K562 (cell line): ENCODE measurements at regions not wholly inside any gene's neighbourhood (a gene's known extent, or its start where the extent isn't known, plus 50 kb on each side); places are given as distances from the start of the nearest gene placed in this dataset.

ENCODE experiments used
- ATAC-seq: fragments of 200-7000 bp; cut with Tn5 transposase; 3 replicates; pipeline ENCODE4 v1.9.1; 2020; ENCODE audit warnings: moderate library complexity
- BruUV-seq: library from RNA; stranded (reverse); fragments of 400-500 nt; replicated peaks from 2 replicates; lab custom pipeline; 2021; lab: Mats Ljungman, UMichigan
- CTCF ChIA-PET: fragments of 300-600 bp; formaldehyde crosslinking; extraction: SDS; loops from one replicate; lab custom pipeline; 2021; ENCODE audit warnings: low intra/inter-chr PET ratio; lab: Yijun Ruan, JAX
- POLR2A ChIA-PET: fragments of 300-600, 350-650 bp; sonication (Branson Sonifier 250); formaldehyde crosslinking; extraction: SDS; loops from one replicate; lab custom pipeline; 2021; ENCODE audit warnings: antibody characterized with exemption, inconsistent platforms; lab: Yijun Ruan, JAX
- DNase-seq, 4 experiments: peaks; one replicate each; pipeline versions ENCODE4 v3.0.0 to v3.0.0-alpha.2; 2011 to 2018; ENCODE audit warnings: low spot score in 3 of 4, mixed read lengths in 3 of 4; ENCODE audit errors: extremely low read depth in 1 of 4
- FAIRE-seq: peaks from 2 replicates; lab custom pipeline; 2011; peaks lifted over from hg19 to GRCh38; lab: Jason Lieb, UNC
- H2AFZ ChIP-seq: 2 replicates; pipeline ENCODE4 v1.6.0; 2011; ENCODE audit warnings: low read depth, low read length, control low read depth, inconsistent platforms
- H3K27ac ChIP-seq: fragments of 200-600 bp; 3 replicates; pipeline ENCODE4 v1.8.0; 2011; ENCODE audit warnings: low read depth, mild to moderate bottlenecking, control low read depth, inconsistent platforms, low read length, moderate library complexity, mixed read lengths; ENCODE audit errors: extremely low read depth
- H3K27me3 ChIP-seq, 2 experiments: fragments of 300-600 bp in 1 of 2; 2 replicates in 1 of 2; 3 replicates in 1 of 2; pipeline versions ENCODE4 v1.6.0 to v1.8.0; 2011; ENCODE audit warnings: inconsistent platforms in 2 of 2, low read length in 2 of 2, mild to moderate bottlenecking in 1 of 2, mixed read lengths in 1 of 2, moderate library complexity in 1 of 2; ENCODE audit not compliant: control insufficient read depth in 2 of 2, insufficient read depth in 2 of 2
- H3K36me3 ChIP-seq: fragments of 300-600 bp; 3 replicates; pipeline ENCODE4 v1.8.0; 2011; ENCODE audit warnings: mild to moderate bottlenecking, low read length, inconsistent platforms; ENCODE audit not compliant: control insufficient read depth, insufficient read depth
- H3K4me1 ChIP-seq, 2 experiments: fragments of 200-600 bp in 1 of 2; replicated peaks in 1 of 2; 2 replicates in 1 of 2; 3 replicates in 1 of 2; pipeline versions ENCODE4 v1.5.1 to v1.8.0; 2011; ENCODE audit warnings: inconsistent platforms in 2 of 2, low read length in 2 of 2, mild to moderate bottlenecking in 1 of 2, mixed read lengths in 1 of 2, moderate library complexity in 1 of 2; ENCODE audit not compliant: control insufficient read depth in 2 of 2, insufficient read depth in 2 of 2
- H3K4me2 ChIP-seq: 2 replicates; pipeline ENCODE4 v1.6.1; 2011; ENCODE audit warnings: low read length, control low read depth, inconsistent platforms, mixed read lengths; ENCODE audit not compliant: insufficient read depth
- H3K4me3 ChIP-seq: fragments of 200-600 bp; sonication (generic), shearing (Covaris generic); 2 replicates; pipeline ENCODE4 v1.5.1; 2016; ENCODE audit warnings: control low read depth, inconsistent platforms
- H3K79me2 ChIP-seq: fragments of 200-600 bp; 3 replicates; pipeline ENCODE4 v1.8.0; 2011; ENCODE audit warnings: low read length, inconsistent platforms; ENCODE audit not compliant: control insufficient read depth, insufficient read depth
- H3K9ac ChIP-seq, 2 experiments: 2 replicates each; pipeline versions ENCODE4 v1.6.0 to v1.6.1; 2011; ENCODE audit warnings: low read depth in 2 of 2, low read length in 2 of 2, control low read depth in 1 of 2, inconsistent platforms in 1 of 2, mild to moderate bottlenecking in 1 of 2, mixed read lengths in 1 of 2; ENCODE audit not compliant: insufficient read depth in 1 of 2
- H3K9me1 ChIP-seq: one replicate; pipeline ENCODE4 v1.6.0; 2011; ENCODE audit warnings: inconsistent platforms, mild to moderate bottlenecking, low read length, moderate library complexity; ENCODE audit not compliant: control insufficient read depth, insufficient read depth
- H3K9me3 ChIP-seq: replicated peaks from 2 replicates; pipeline ENCODE4 v1.5.1; 2011; ENCODE audit warnings: low read depth, low read length, inconsistent platforms; ENCODE audit not compliant: control insufficient read depth, insufficient read depth
- H4K20me1 ChIP-seq: replicated peaks from 2 replicates; pipeline ENCODE4 v1.6.1; 2011; ENCODE audit warnings: low read length, inconsistent platforms, mixed read lengths; ENCODE audit not compliant: control insufficient read depth, insufficient read depth
- DACH1 ChIP-seq: fragments of 450-650 bp; IDR thresholded peaks from 2 replicates; pipeline ENCODE4 v1.6.1; 2018; ENCODE audit not compliant: partially characterized antibody
- ERF ChIP-seq: fragments of 450-650 bp; formaldehyde crosslinking; IDR thresholded peaks from 2 replicates; pipeline ENCODE4 v1.4.0; 2020; ENCODE audit warnings: mild to moderate bottlenecking, mixed read lengths
- ETS2 ChIP-seq: IDR thresholded peaks from 2 replicates; pipeline ENCODE4 v1.6.1; 2016; ENCODE audit warnings: borderline replicate concordance, missing genetic modification characterization, mild to moderate bottlenecking, moderate library complexity, missing compliant biosample characterization; ENCODE audit not compliant: poor library complexity, severe bottlenecking
- FOSL1 ChIP-seq: fragments of 200-800 bp; sonication (Bioruptor generic); conservative IDR thresholded peaks from 2 replicates; pipeline ENCODE4 v1.6.1; 2016; ENCODE audit warnings: missing genetic modification characterization, missing compliant biosample characterization
- FOXO4 ChIP-seq: fragments of 450-650 bp; formaldehyde crosslinking; IDR thresholded peaks from 2 replicates; pipeline ENCODE4 v1.4.0; 2020; ENCODE audit warnings: mild to moderate bottlenecking, moderate library complexity
- HOXB6 ChIP-seq: fragments of 250-450 bp; sonication (Bioruptor Pico); IDR thresholded peaks from 2 replicates; pipeline ENCODE4 v1.5.1; 2022; ENCODE audit warnings: mild to moderate bottlenecking, borderline replicate concordance
- KDM4B ChIP-seq, 2 experiments: fragments of 450-650 bp in 1 of 2; sonication (generic) in 1 of 2; IDR thresholded peaks; 2 replicates each; pipeline ENCODE4 v1.6.1; 2016 to 2017; ENCODE audit warnings: borderline replicate concordance in 2 of 2, antibody characterized with exemption in 1 of 2, low read depth in 1 of 2, mild to moderate bottlenecking in 1 of 2
- MLLT1 ChIP-seq, 2 experiments: fragments of 450-650 bp; IDR thresholded peaks; 2 replicates each; pipeline ENCODE4 v1.6.1; 2016
- NR2C1 ChIP-seq, 2 experiments: fragments of 450-650 bp; IDR thresholded peaks; 2 replicates each; pipeline ENCODE4 v1.6.1; 2017; ENCODE audit warnings: mild to moderate bottlenecking in 2 of 2, antibody characterized with exemption in 1 of 2, inconsistent platforms in 1 of 2, missing compliant biosample characterization in 1 of 2, missing genetic modification characterization in 1 of 2
- PHTF2 ChIP-seq: fragments of 250-450 bp; sonication (Bioruptor Pico); IDR thresholded peaks from 2 replicates; pipeline ENCODE4 v1.5.0; 2021; ENCODE audit warnings: mild to moderate bottlenecking
- SIN3B ChIP-seq: fragments of 450-650 bp; IDR thresholded peaks from 2 replicates; pipeline ENCODE4 v1.6.1; 2017; ENCODE audit warnings: low read depth, mild to moderate bottlenecking, moderate library complexity
- TAF7 ChIP-seq: fragments of 450-650 bp; IDR thresholded peaks from 2 replicates; pipeline ENCODE4 v1.6.1; 2016; ENCODE audit warnings: missing genetic modification characterization, missing compliant biosample characterization
- ZNF253 ChIP-seq: fragments of 250-450 bp; sonication (Bioruptor Pico); conservative IDR thresholded peaks from 2 replicates; pipeline ENCODE4 v1.6.1; 2021; ENCODE audit warnings: mild to moderate bottlenecking
- ZNF445 ChIP-seq: fragments of 250-450 bp; sonication (Bioruptor Pico); IDR thresholded peaks from 2 replicates; pipeline ENCODE4 v1.4.0; 2020; ENCODE audit warnings: low read depth, mild to moderate bottlenecking, moderate library complexity
- WGBS: fragments of 100-300 bp; shearing (Covaris generic); methylation state at CpG from one replicate; pipeline ENCODE4 v1.1.6; 2016; ENCODE audit warnings: low coverage, mixed read lengths; ENCODE audit not compliant: insufficient coverage; ENCODE audit errors: missing lambda C conversion rate; 5-methylcytosine and 5-hydroxymethylcytosine counted together
- in situ Hi-C: fragments of 300-500 bp; cut with MboI; formaldehyde crosslinking; loops from 4 replicates; pipeline ENCODE4 v1.15.0; 2018; ENCODE audit warnings: inconsistent platforms, mixed read lengths
- intact Hi-C: fragments of 100-400 bp; cut with micrococcal nuclease; formaldehyde crosslinking; loops from 2 replicates; pipeline ENCODE4 v1.14.2; 2022
- TF ChIP-seq, protein P1 (sequence below): fragments of 450-650 bp; IDR thresholded peaks from 2 replicates; pipeline ENCODE4 v1.6.1; 2014; ENCODE audit warnings: low read depth, mild to moderate bottlenecking, moderate library complexity, borderline replicate concordance

GRCh38 chr6:80922916-80923455 is 816.5 kb downstream of the BCKDHB start:
- Histone ChIP-seq H2AFZ (no peak overlapping the region), H3K4me1 (no peaks in the 10 kb centered on the region), H3K4me3 (no peak overlapping the region), H3K79me2 (no peaks in the 10 kb centered on the region), H3K9ac (no peak overlapping the region), H3K4me2 (no peak overlapping the region), H3K27me3 (no peaks in the 10 kb centered on the region), H3K9me1 (no peaks in the 10 kb centered on the region), H3K36me3 (no peaks in the 10 kb centered on the region), H4K20me1 (no peaks in the 10 kb centered on the region), H3K27ac (no peak overlapping the region), H3K9me3 (no peaks in the 10 kb centered on the region)
- DNase-seq (no peak), FAIRE-seq (no peak), ATAC-seq (no peak)
- CTCF ChIA-PET: no interaction called here
- 0% methylated on average over 1 of the region's 1 CpG for WGBS
- in situ Hi-C loops (no loop called here), intact Hi-C loops (no loop called here)
- POLR2A ChIA-PET: no interaction called here
- BruUV-seq: no TSS peak
- TF ChIP-seq TAF7 (tag) (no peak), KDM4B (IDR thresholded peaks at IDR 0.05; ENCODE audit: borderline replicate concordance in 2 of 2, low read depth in 1 of 2) (no peak), ETS2 (tag) (no peak), PHTF2 (CRISPR knock-in tag) (no peak), FOXO4 (CRISPR knock-in tag) (no peak), HOXB6 (CRISPR knock-in tag) (no peak), ERF (CRISPR knock-in tag) (no peak), SIN3B (no peak), MLLT1 (IDR thresholded peaks at IDR 0.05) (no peak), FOSL1 (no peak), DACH1 (no peak), ZNF445 (no peak), NR2C1 (IDR thresholded peaks at IDR 0.05) (no peak), NR2C1 (tag; IDR thresholded peaks at IDR 0.05) (no peak), ZNF253 (CRISPR knock-in tag) (no peak)
- TF ChIP-seq, protein P1, sequence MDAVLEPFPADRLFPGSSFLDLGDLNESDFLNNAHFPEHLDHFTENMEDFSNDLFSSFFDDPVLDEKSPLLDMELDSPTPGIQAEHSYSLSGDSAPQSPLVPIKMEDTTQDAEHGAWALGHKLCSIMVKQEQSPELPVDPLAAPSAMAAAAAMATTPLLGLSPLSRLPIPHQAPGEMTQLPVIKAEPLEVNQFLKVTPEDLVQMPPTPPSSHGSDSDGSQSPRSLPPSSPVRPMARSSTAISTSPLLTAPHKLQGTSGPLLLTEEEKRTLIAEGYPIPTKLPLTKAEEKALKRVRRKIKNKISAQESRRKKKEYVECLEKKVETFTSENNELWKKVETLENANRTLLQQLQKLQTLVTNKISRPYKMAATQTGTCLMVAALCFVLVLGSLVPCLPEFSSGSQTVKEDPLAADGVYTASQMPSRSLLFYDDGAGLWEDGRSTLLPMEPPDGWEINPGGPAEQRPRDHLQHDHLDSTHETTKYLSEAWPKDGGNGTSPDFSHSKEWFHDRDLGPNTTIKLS: no peak
